H1 (cell line): ENCODE measurements at regions not wholly inside any gene's neighbourhood (a gene's known extent, or its start where the extent isn't known, plus 50 kb on each side); places are given as distances from the start of the nearest gene placed in this dataset.

ENCODE experiments used
- CBX5 ChIP-seq: fragments of 300-800, 300-1000 bp; sonication (generic); IDR thresholded peaks from 2 replicates; pipeline ENCODE4 v1.7.1; 2016; ENCODE audit warnings: antibody characterized with exemption, low read length, low read depth
- MAX ChIP-seq: IDR thresholded peaks from 2 replicates; pipeline ENCODE4 v1.6.1; 2012; ENCODE audit warnings: inconsistent platforms
- TF ChIP-seq, protein P1 (sequence below), 3 experiments: IDR thresholded peaks; 1 replicate in 2 of 3; 2 replicates in 1 of 3; pipeline versions ENCODE4 v1.5.1 to v1.6.1; 2011; ENCODE audit warnings: low read length in 3 of 3, mild to moderate bottlenecking in 3 of 3, inconsistent platforms in 2 of 3, low read depth in 1 of 3, moderate library complexity in 1 of 3; ENCODE audit not compliant: insufficient read depth in 1 of 3; ENCODE audit errors: control extremely low read depth in 1 of 3

- TF ChIP-seq, protein P1, sequence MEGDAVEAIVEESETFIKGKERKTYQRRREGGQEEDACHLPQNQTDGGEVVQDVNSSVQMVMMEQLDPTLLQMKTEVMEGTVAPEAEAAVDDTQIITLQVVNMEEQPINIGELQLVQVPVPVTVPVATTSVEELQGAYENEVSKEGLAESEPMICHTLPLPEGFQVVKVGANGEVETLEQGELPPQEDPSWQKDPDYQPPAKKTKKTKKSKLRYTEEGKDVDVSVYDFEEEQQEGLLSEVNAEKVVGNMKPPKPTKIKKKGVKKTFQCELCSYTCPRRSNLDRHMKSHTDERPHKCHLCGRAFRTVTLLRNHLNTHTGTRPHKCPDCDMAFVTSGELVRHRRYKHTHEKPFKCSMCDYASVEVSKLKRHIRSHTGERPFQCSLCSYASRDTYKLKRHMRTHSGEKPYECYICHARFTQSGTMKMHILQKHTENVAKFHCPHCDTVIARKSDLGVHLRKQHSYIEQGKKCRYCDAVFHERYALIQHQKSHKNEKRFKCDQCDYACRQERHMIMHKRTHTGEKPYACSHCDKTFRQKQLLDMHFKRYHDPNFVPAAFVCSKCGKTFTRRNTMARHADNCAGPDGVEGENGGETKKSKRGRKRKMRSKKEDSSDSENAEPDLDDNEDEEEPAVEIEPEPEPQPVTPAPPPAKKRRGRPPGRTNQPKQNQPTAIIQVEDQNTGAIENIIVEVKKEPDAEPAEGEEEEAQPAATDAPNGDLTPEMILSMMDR (IDR thresholded peaks at IDR 0.05; ENCODE audit: control extremely low read depth in 1 of 3, insufficient read depth in 1 of 3, low read depth in 1 of 3, low read length in 3 of 3), result no peak
- no peak for TF ChIP-seq MAX
- TF ChIP-seq CBX5, result no peak
Measured at GRCh38 chr7:116439005-116439404, 60.5 kb upstream of the CAV2 start (continued).
